IMR-90 (cell line): ENCODE measurements at regions not wholly inside any gene's neighbourhood (a gene's known extent, or its start where the extent isn't known, plus 50 kb on each side); places are given as distances from the start of the nearest gene placed in this dataset.
A peak's percentile ranks its signal among the peaks of the same experiment; 100 is the strongest.

Source experiments
- ATAC-seq: fragments of 200-7000 bp; cut with Tn5 transposase; 2 replicates; pipeline ENCODE4 v1.9.1; 2020; ENCODE audit warnings: low read depth, mild to moderate bottlenecking, moderate library complexity
- BruUV-seq: library from RNA; stranded (reverse); fragments of 400-500 nt; replicated peaks from 2 replicates; lab custom pipeline; 2021; lab: Mats Ljungman, UMichigan
- CTCF ChIA-PET: fragments of 300-600 bp; formaldehyde crosslinking; extraction: SDS; loops from one replicate; lab custom pipeline; 2021; ENCODE audit warnings: antibody characterized with exemption; lab: Yijun Ruan, JAX
- POLR2A ChIA-PET: fragments of 300-600 bp; sonication (Branson Sonifier 250); formaldehyde crosslinking; loops from one replicate; lab custom pipeline; 2022; ENCODE audit warnings: antibody characterized with exemption; ENCODE audit not compliant: unreplicated experiment; lab: Charles Lee
- DNase-seq: peaks from one replicate; pipeline ENCODE4 v3.0.0; 2013
- H2AFZ ChIP-seq: replicated peaks from 2 replicates; pipeline ENCODE3; 2013; ENCODE audit warnings: low read length, mild to moderate bottlenecking; ENCODE audit not compliant: poor library complexity
- H2AK5ac ChIP-seq: 2 replicates; pipeline ENCODE4 v1.6.1; 2013; ENCODE audit warnings: low read depth, low read length, inconsistent platforms
- H2AK9ac ChIP-seq: replicated peaks from 2 replicates; pipeline ENCODE3; 2013; ENCODE audit warnings: mild to moderate bottlenecking, low read depth, low read length, moderate library complexity; ENCODE audit not compliant: poor library complexity
- H2BK120ac ChIP-seq: 2 replicates; pipeline ENCODE4 v1.6.1; 2013; ENCODE audit warnings: low read depth, low read length, inconsistent platforms
- H2BK15ac ChIP-seq: 3 replicates; pipeline ENCODE4 v1.6.1; 2013; ENCODE audit warnings: low read depth, low read length, inconsistent platforms
- H2BK20ac ChIP-seq: 2 replicates; pipeline ENCODE4 v1.6.1; 2013; ENCODE audit warnings: low read depth, mild to moderate bottlenecking, inconsistent platforms, low read length, moderate library complexity
- H2BK5ac ChIP-seq: 2 replicates; pipeline ENCODE4 v1.6.1; 2013; ENCODE audit warnings: mild to moderate bottlenecking, low read depth, low read length, inconsistent platforms; ENCODE audit not compliant: poor library complexity, severe bottlenecking
- H3K14ac ChIP-seq: replicated peaks from 2 replicates; pipeline ENCODE4 v1.6.1; 2013; ENCODE audit warnings: low read depth, low read length, inconsistent platforms
- H3K18ac ChIP-seq: 2 replicates; pipeline ENCODE4 v1.6.1; 2013; ENCODE audit warnings: low read depth, low read length, control low read depth
- H3K23ac ChIP-seq: 2 replicates; pipeline ENCODE4 v1.6.1; 2013; ENCODE audit warnings: low read depth, low read length, inconsistent platforms
- H3K27ac ChIP-seq: 2 replicates; pipeline ENCODE4 v1.5.1; 2013; ENCODE audit warnings: mild to moderate bottlenecking, control low read depth, low read length; ENCODE audit not compliant: insufficient read depth
- H3K27me3 ChIP-seq: 2 replicates; pipeline ENCODE4 v1.6.1; 2013; ENCODE audit warnings: low read length; ENCODE audit not compliant: control insufficient read depth, insufficient read depth
- H3K36me3 ChIP-seq: 2 replicates; pipeline ENCODE4 v1.6.1; 2013; ENCODE audit warnings: low read length, mixed read lengths; ENCODE audit not compliant: control insufficient read depth, insufficient read depth
- H3K4ac ChIP-seq: 2 replicates; pipeline ENCODE4 v1.6.1; 2013; ENCODE audit warnings: low read depth, low read length, inconsistent platforms
- H3K4me1 ChIP-seq: 2 replicates; pipeline ENCODE4 v1.6.1; 2013; ENCODE audit warnings: low read length, mixed read lengths; ENCODE audit not compliant: control insufficient read depth, insufficient read depth
- H3K4me2 ChIP-seq: 2 replicates; pipeline ENCODE4 v1.6.1; 2013; ENCODE audit warnings: low read depth, mild to moderate bottlenecking, control low read depth, low read length, moderate library complexity
- H3K4me3 ChIP-seq: 2 replicates; pipeline ENCODE4 v1.5.1; 2013; ENCODE audit warnings: low read depth, mild to moderate bottlenecking, control low read depth, low read length, moderate library complexity; ENCODE audit not compliant: insufficient read depth
- H3K56ac ChIP-seq: 2 replicates; pipeline ENCODE4 v1.6.1; 2013; ENCODE audit warnings: low read length, inconsistent platforms; ENCODE audit not compliant: insufficient read depth; ENCODE audit errors: extremely low read depth
- H3K79me1 ChIP-seq, 2 experiments: 2 replicates each; pipeline ENCODE4 v1.6.1; 2013; ENCODE audit warnings: low read length in 2 of 2, inconsistent platforms in 1 of 2, low read depth in 1 of 2
- H3K9ac ChIP-seq: 2 replicates; pipeline ENCODE4 v1.6.1; 2013; ENCODE audit warnings: low read depth, low read length, control low read depth
- H3K9me1 ChIP-seq: 2 replicates; pipeline ENCODE4 v1.6.1; 2013; ENCODE audit warnings: low read length, inconsistent platforms; ENCODE audit not compliant: insufficient read depth
- H3K9me3 ChIP-seq: 2 replicates; pipeline ENCODE4 v1.6.1; 2013; ENCODE audit warnings: low read length; ENCODE audit not compliant: control insufficient read depth, insufficient read depth
- H4K20me1 ChIP-seq: 2 replicates; pipeline ENCODE4 v1.6.1; 2013; ENCODE audit warnings: low read length, inconsistent platforms; ENCODE audit not compliant: insufficient read depth
- H4K5ac ChIP-seq: 2 replicates; pipeline ENCODE4 v1.6.1; 2013; ENCODE audit warnings: mild to moderate bottlenecking, low read depth, low read length, control low read depth
- H4K8ac ChIP-seq, 2 experiments: 2 replicates each; pipeline ENCODE4 v1.6.1; 2013; ENCODE audit warnings: low read depth in 2 of 2, low read length in 2 of 2, control low read depth in 1 of 2, inconsistent platforms in 1 of 2
- H4K91ac ChIP-seq: 2 replicates; pipeline ENCODE4 v1.6.1; 2013; ENCODE audit warnings: low read depth, low read length, inconsistent platforms; ENCODE audit not compliant: insufficient read depth
- MAFK ChIP-seq: IDR thresholded peaks from 2 replicates; pipeline ENCODE4 v1.6.1; 2012; ENCODE audit warnings: low read depth, low read length, improper control_type of control experiment
- WGBS, 2 experiments: methylation state at CpG; one replicate each; pipeline versions ENCODE4 v1.1.5 to v1.1.7; 2013; ENCODE audit warnings: missing lambda C conversion rate in 2 of 2; ENCODE audit not compliant: insufficient read length in 1 of 2; ENCODE audit errors: extremely low coverage in 2 of 2; 5-methylcytosine and 5-hydroxymethylcytosine counted together
- dilution Hi-C: fragments of 300-500 bp; cut with HindIII; formaldehyde crosslinking; loops from one replicate; pipeline ENCODE4 v1.14.3; 2018; ENCODE audit warnings: low sequenced_read_pairs; ENCODE audit not compliant: unreplicated experiment
- in situ Hi-C: fragments of 300-500 bp; cut with MboI; formaldehyde crosslinking; loops from 3 replicates; pipeline ENCODE4 v1.14.3; 2019; ENCODE audit warnings: low sequenced_read_pairs, inconsistent platforms, mixed read lengths
- intact Hi-C: fragments of 100-400 bp; cut with micrococcal nuclease; formaldehyde crosslinking; loops from 2 replicates; pipeline ENCODE4 v1.10.0; 2022

DNA sequence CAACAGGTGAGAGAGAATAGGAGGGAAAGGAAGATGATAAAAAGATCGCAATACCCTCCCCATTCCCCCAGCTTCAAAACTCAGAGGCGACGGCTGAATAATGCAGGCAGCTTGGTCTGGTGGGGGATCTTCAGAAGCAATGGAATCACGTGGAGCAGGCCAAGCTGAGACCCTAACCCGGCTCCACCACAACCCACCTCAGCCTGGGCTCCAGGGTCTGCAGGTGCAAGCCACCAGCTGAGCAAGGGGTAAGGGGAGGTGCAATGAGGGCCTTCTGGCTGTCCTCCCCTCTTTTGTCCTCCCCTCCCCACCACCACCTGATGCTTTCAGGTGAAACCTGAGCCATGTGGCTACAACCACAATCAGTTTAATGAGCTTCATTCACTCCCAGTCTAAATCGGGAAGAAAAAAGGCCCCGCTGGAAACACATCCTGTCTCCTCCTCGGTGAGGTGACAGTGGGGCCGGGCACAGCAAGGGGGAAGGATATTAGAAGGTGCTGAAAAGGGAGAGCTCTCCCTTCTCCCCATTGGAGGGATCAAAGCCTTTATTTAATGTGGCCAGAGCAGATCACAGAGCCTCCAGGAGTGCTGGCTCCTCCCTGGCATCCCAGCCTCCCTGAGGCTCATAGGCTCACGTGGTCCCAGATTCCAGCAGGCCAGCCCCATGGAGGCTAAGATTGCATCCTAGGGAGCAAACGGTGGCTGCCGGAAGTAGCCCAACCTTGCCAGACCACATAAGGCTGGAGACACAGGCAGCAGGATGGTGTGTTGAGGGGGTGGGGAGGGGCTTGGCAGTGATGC, 261.0 kb downstream of the SOX9 start:
- H2AK9ac ChIP-seq = no peak overlapping the region
- dilution Hi-C loops (no loop called here), intact Hi-C loops (no loop called here), in situ Hi-C loops (loop anchor here (25.0 kb wide), 1 partner anchor 831 kb away; no protein-coding TSS in a partner anchor)
- 100% methylated on average over 1 of the region's 12 CpGs; no CpG with 5 or more reads in 1 of the 2 experiments for WGBS, 2 experiments
- no peak overlapping the region for H2BK15ac ChIP-seq
- CTCF ChIA-PET = no interaction called here
- DNase-seq = no peak
- TF ChIP-seq MAFK = no peak
- H4K20me1 ChIP-seq = no peaks in the 10 kb centered on the region
- no peaks in the 10 kb centered on the region for H3K79me1 ChIP-seq
- no peak overlapping the region for H3K14ac ChIP-seq
- no peak overlapping the region for H3K23ac ChIP-seq
- POLR2A ChIA-PET = no interaction called here
- no peak overlapping the region for H3K4me3 ChIP-seq
- no TSS peak for BruUV-seq
- H3K56ac ChIP-seq = no peak overlapping the region
- no peak overlapping the region for H2BK120ac ChIP-seq
- H3K27ac ChIP-seq = no peak overlapping the region
- no peaks in the 10 kb centered on the region for H3K9me3 ChIP-seq
- no peak overlapping the region for H3K9ac ChIP-seq
- H4K5ac ChIP-seq = no peak overlapping the region
- peak overlapping the region; percentile 29 for H2AFZ ChIP-seq
- no peak overlapping the region for H2AK5ac ChIP-seq
- no peak overlapping the region for H3K4ac ChIP-seq
- H3K36me3 ChIP-seq = no peaks in the 10 kb centered on the region
- H3K4me1 ChIP-seq = peaks cover 9% of the 10 kb centered on the region
- ATAC-seq = no peak
- no peak overlapping the region for H3K18ac ChIP-seq
- no peak overlapping the region for H3K4me2 ChIP-seq
- no peak overlapping the region for H4K91ac ChIP-seq
- no peak overlapping the region; a peak in 1 of 4 replicates for H4K8ac ChIP-seq
- no peaks in the 10 kb centered on the region for H3K27me3 ChIP-seq
- no peak overlapping the region for H2BK5ac ChIP-seq
- peaks cover 6% of the 10 kb centered on the region; the same call in 1 of the 2 replicates for H3K9me1 ChIP-seq
- H2BK20ac ChIP-seq = no peak overlapping the region
